HG03469 (cell line): ENCODE measurements at regions not wholly inside any gene's neighbourhood (a gene's known extent, or its start where the extent isn't known, plus 50 kb on each side); places are given as distances from the start of the nearest gene placed in this dataset.
"Not testable (repeated sequence)": the region's sequence is repeated elsewhere in the genome, so short reads cannot be mapped to it uniquely, and the experiment has no call there.

Experiments used
- ATAC-seq: cut with Tn5 transposase; IDR thresholded peaks from one replicate; pipeline ENCODE4 v1.9.1; 2021; ENCODE audit warnings: mild to moderate bottlenecking, moderate library complexity, moderate number of reproducible peaks; ENCODE audit not compliant: unreplicated experiment

DNA sequence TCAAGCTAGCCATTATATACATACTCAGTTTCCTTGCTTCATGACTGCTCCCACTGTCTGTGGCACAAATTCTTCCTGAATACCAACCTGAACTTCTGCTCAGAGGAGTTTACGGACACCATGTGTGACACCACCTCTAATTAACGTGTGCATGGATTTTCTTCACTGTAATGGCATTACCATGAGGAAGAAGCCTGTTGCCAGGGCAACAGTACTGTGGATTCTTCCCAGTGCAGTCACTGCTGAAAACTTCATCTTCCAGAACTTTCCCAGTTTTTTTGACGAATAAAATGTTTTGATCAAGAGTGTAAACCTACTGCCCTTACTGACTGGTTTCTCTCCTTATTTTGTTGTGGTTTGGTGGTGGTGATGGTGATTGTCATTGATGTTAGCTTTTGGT, 444.3 kb upstream of the NRSN1 start:
- ATAC-seq = no peak

- ATAC-seq = no peak
These were observed 437.4 kb upstream of the NRSN1 start for GRCh38 chr6:23688650-23689049.

- ATAC-seq = no peak
These were observed 435.5 kb upstream of the NRSN1 start for GRCh38 chr6:23690453-23691049.

DNA sequence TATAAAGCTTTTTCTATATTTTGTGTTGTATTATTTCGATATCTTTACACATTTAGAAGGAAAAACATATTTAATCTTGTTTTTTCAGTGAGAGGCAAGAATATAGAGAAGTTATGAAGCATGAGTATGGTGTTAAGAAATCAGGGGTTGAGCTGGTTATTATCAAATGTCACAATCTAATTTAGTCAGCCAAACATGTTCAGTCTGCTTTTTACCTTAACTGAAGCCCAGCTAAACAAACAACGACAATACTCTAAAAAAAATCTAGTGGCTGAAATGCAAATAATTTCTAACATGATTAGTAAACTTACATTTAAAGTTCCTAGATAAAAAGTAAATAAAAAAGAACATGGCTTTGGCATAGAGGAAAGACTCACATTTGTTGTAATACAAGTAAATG, 433.8 kb upstream of the NRSN1 start:
- no peak for ATAC-seq

DNA sequence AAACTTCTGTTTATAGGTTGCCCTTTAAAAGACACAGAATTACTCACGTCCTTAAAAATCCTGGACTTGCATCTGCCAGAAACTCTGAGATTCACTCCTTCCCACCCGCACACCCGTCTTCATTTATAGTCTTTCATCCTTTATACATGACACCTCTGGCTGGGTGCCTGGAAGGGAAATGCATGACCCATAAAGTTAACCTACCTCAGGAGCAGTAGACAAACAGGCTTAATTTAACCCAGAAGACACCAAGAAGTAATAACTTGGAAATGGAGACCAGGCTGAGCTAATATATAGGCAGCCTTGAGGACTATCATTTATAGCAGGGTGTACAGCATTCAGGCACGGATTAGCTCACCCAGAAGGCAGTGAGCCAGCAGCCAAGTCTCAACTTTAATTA, 429.0 kb upstream of the NRSN1 start:
- ATAC-seq = no peak

GRCh38 chr6:23704479-23705052, 421.4 kb upstream of the NRSN1 start:
- ATAC-seq = no peak

DNA sequence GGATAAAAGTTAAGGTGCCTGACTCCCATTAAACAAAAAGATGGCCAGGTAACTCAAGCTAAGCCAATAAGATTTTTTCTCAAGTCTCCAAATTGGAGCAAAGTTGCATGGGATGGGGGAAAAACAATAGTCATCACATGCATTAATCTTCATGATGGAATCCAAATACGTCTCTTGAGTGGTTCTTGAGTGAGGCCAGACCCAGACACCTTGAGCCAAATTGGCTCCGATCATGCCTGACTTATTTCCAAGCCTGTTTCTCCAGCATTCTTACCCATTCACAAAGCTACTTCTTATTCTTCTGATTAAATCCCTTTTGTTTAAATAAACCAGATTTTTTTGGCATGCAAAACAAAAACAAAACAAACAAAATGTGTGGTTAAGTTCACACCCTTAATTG, 420.3 kb upstream of the NRSN1 start:
- ATAC-seq = no peak

DNA sequence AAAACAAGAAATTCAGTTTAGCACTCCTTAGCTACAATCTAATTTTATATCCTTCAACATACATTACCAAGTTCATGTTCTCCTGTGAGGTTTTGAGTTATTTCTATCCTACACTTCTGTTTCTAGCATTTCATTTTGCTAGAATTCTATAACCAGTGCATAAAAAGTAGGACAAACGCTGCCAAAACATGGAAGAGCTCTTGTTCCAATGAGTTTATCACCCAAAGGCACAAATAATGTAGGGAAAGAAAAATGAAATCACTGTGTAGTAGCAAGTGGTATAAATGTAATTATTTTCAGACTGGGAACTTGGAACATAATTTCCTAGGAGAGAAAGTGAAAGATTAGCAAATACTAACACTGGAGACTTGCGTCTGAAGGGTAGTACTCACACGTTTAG, 413.3 kb upstream of the NRSN1 start:
- ATAC-seq = no peak

- no peak for ATAC-seq
These were observed 412.8 kb upstream of the NRSN1 start for GRCh38 chr6:23713211-23713610.

DNA sequence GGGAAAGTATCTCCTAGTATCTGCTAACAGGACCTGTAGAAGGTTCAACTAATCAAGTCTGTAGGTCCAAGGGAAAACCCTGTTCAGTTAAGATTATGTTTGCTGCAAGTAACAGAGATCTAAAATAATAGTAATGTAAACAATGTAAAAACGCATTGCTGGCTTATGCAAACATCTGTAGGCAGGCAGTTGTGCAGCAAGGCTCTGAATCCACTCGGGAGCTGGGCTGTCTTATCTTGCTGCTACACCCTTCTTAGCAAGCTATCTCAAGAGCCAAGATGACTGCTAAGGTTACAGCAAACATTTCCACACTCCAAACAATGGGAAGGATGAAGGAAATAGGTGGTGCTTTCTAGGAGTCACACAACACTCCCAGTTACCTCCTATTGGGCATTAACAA, 397.3 kb upstream of the NRSN1 start:
- ATAC-seq = no peak

GRCh38 chr6:23731609-23732008, 394.4 kb upstream of the NRSN1 start:
- no peak for ATAC-seq

- no peak for ATAC-seq
These were observed 393.5 kb upstream of the NRSN1 start for GRCh38 chr6:23732521-23732920.

- no peak for ATAC-seq
These were observed 390.9 kb upstream of the NRSN1 start for GRCh38 chr6:23735151-23735550.

GRCh38 chr6:23736577-23736976, 389.4 kb upstream of the NRSN1 start:
- no peak for ATAC-seq

GRCh38 chr6:23747239-23747638, 378.8 kb upstream of the NRSN1 start:
- ATAC-seq = no peak

GRCh38 chr6:23752414-23752813, 373.6 kb upstream of the NRSN1 start:
- ATAC-seq = no peak

DNA sequence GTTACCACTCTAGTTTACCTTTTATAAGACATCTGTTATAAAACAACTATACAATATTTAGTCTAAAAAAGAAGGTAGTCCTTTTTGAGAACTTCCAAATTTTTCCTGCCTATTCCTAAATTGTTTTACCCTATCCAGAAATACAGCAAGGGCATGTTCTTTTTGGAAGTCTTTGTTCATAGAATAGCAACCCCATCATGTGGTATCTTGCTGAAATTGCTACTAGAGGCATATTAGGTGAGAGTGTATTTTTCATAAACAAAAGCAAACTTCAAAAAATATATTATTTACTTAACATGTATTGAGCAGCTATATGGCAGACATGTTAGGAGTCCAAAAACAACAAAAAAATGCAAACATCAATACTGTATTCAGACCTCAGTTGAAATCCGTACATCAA, 371.8 kb upstream of the NRSN1 start:
- no peak for ATAC-seq

DNA sequence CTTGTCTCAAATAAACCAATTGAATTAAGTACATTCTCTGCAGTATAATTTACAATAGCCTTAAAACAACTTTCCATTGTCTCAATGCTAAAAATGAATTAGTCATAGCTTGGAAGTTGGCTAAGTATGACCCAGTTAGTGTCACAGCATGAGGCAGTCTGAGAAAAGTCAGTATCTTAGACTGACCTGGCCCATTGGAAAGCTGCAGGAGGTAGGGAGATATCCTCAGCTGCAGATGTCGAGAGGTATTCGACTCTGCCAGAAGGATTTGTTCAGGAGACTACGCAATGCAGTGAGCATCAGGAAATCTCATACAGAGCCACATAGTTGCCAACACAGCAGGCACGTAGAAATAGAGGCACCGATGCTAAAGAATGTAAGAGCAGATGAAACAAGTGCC, 350.9 kb upstream of the NRSN1 start:
- ATAC-seq = no peak

GRCh38 chr6:23783901-23784300, 342.1 kb upstream of the NRSN1 start:
- no peak for ATAC-seq

- ATAC-seq = no peak
These were observed 341.6 kb upstream of the NRSN1 start for GRCh38 chr6:23784301-23784919.

GRCh38 chr6:23790756-23791155, 335.3 kb upstream of the NRSN1 start:
- ATAC-seq = no peak

GRCh38 chr6:23797041-23797440, 329.0 kb upstream of the NRSN1 start:
- no peak for ATAC-seq

DNA sequence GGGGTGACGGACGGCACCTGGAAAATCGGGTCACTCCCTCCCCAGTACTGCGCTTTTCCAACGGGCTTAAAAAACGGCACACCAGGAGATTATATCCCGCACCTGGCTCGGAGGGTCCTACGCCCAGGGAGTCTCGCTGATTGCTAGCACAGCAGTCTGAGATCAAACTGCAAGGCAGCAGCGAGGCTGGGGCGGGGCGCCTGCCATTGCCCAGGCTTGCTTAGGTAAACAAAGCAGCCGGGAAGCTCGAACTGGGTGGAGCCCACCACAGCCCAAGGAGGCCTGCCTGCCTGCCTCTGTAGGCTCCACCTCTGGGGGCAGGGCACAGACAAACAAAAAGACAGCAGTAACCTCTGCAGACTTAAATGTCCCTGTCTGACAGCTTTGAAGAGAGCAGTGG, 321.7 kb upstream of the NRSN1 start:
- not testable (repeated sequence) for ATAC-seq
